Right renal cortex interstitium (tissue), 3 donors: ENCODE measurements at regions not wholly inside any gene's neighbourhood (a gene's known extent, or its start where the extent isn't known, plus 50 kb on each side); places are given as distances from the start of the nearest gene placed in this dataset.

Source experiments
- DNase-seq, 3 donors: peaks; one replicate each; pipeline ENCODE4 v3.0.0-alpha.2; 2013; ENCODE audit warnings: low read depth in 3 of 3, low spot score in 2 of 3

GRCh38 chr6:79864421-79864820 is 82.9 kb downstream of the ELOVL4 start:
- DNase-seq, result no peak

GRCh38 chr6:79864001-79864400 is 83.4 kb downstream of the ELOVL4 start:
- DNase-seq, result no peak

- DNase-seq, result no peak
These were observed 83.8 kb downstream of the ELOVL4 start for GRCh38 chr6:79863566-79863965.

GRCh38 chr6:79862711-79863110 is 84.6 kb downstream of the ELOVL4 start:
- no peak for DNase-seq

GRCh38 chr6:79862126-79862525 is 85.2 kb downstream of the ELOVL4 start:
- no peak for DNase-seq

GRCh38 chr6:79861023-79861422 is 86.3 kb downstream of the ELOVL4 start:
- no peak for DNase-seq

- no peak for DNase-seq
These were observed 99.9 kb downstream of the ELOVL4 start for GRCh38 chr6:79847426-79847825.

GRCh38 chr6:79842376-79843040 is 104.8 kb downstream of the ELOVL4 start:
- DNase-seq, result no peak

- DNase-seq, result no peak
These were observed 105.6 kb downstream of the ELOVL4 start for GRCh38 chr6:79841577-79842375.

GRCh38 chr6:79838851-79839250 is 108.5 kb downstream of the ELOVL4 start:
- DNase-seq, result no peak

GRCh38 chr6:79833964-79834284 is 113.4 kb downstream of the ELOVL4 start:
- DNase-seq, result no peak

GRCh38 chr6:79833264-79833963 is 113.9 kb downstream of the ELOVL4 start:
- no peak for DNase-seq

- DNase-seq, result no peak
These were observed 114.6 kb downstream of the ELOVL4 start for GRCh38 chr6:79832723-79833122.

- DNase-seq, result no peak
These were observed 123.2 kb downstream of the ELOVL4 start for GRCh38 chr6:79824202-79824601.

GRCh38 chr6:79821859-79822258 is 125.5 kb downstream of the ELOVL4 start:
- no peak for DNase-seq

GRCh38 chr6:79818471-79818870 is 128.9 kb downstream of the ELOVL4 start:
- DNase-seq, result no peak

- no peak for DNase-seq
These were observed 132.4 kb downstream of the ELOVL4 start for GRCh38 chr6:79814940-79815339.

GRCh38 chr6:79813854-79814709 is 133.3 kb downstream of the ELOVL4 start:
- peak; percentile 39 to 41 (median 40) for DNase-seq

GRCh38 chr6:79813143-79813850 is 134.1 kb downstream of the ELOVL4 start:
- DNase-seq, result no peak

- no peak for DNase-seq
These were observed 135.2 kb downstream of the ELOVL4 start for GRCh38 chr6:79812195-79812594.
